ENCODE measurements at regions not wholly inside any gene's neighbourhood (a gene's known extent, or its start where the extent isn't known, plus 50 kb on each side); places are given as distances from the start of the nearest gene placed in this dataset.

DNA sequence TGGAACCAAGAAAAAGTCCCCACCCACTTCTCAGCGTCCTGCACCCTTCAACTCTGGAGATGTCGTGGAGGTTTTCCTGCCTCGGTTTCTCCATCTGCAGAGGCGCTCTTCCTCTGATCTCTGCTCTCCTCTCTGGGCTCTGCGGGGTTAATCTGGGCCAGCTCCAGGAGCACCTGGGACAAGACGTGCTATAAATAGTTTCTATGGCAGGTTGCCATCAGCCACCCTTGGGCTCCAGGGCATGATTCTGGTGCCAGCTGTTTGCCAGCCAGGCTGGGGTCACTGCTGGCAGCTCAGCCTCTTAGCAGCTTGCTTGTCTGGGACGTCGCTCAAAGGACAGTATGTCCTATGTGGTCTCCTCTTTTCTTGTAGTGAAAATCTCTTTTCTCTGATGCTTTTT lies 137.1 kb downstream of the ACTL8 start:
- no peak for TF ChIP-seq POLR2AphosphoS5 (IDR thresholded peaks at IDR 0.05; ENCODE audit: low read depth, low read length)
- TF ChIP-seq POLR2A (IDR thresholded peaks at IDR 0.05; ENCODE audit: low read depth, low read length): no peak
- TF ChIP-seq TAF1 (IDR thresholded peaks at IDR 0.05; ENCODE audit: low read depth, low read length): no peak
- TF ChIP-seq SPI1 (IDR thresholded peaks at IDR 0.05; ENCODE audit: low read depth, low read length): no peak
- no peak for TF ChIP-seq PAX5 (IDR thresholded peaks at IDR 0.05; ENCODE audit: insufficient read depth, low read length, severe bottlenecking)
- TF ChIP-seq POU2F2 (IDR thresholded peaks at IDR 0.05; ENCODE audit: low read depth, low read length): no peak
